ENCODE measurements at regions not wholly inside any gene's neighbourhood (a gene's known extent, or its start where the extent isn't known, plus 50 kb on each side); places are given as distances from the start of the nearest gene placed in this dataset.

DNA sequence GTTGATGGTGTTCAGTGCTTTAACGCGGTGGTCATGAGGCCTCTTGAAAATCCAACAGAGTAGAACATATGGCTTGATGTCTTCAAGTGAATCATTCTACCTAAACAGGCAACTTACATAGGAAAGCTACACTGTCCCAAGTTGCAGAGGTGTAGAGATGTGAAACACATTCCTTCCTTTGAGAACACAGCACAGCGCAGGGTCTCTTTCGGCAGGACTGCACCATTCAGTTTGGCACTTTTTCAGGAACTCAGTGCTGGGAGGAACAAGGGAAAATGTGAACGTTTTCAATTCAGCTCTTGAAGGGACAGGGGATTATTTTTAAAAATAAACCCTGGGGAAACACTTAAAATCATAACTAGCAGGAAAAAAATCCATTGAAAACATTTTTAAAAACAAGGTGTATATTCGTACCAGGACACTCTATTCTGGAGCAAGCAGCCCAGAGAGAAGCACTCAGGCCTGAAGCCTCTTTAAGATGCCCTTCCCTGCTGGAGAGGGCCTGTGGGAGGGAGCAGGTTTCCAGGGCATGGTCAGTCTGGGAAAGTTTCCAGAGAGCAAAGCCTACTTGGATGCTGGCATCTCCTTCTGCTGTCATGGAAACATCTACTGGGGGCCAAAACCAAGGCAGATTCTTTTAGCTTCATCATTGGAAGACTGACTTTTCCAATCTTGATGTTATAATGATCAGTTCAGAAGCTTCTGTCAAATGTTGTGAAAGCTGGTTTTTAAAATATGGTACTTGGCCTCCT lies 60.4 kb upstream of the NPVF start:
- no peak overlapping the region for H3K27ac ChIP-seq
- no peak overlapping the region for H3K4me3 ChIP-seq (ENCODE audit: low read depth in 1 of 2, low read length in 1 of 2)
- H3K36me3 ChIP-seq: no peaks in the 10 kb centered on the region
- H3K27me3 ChIP-seq: no peaks in the 10 kb centered on the region
- no peaks in the 10 kb centered on the region for H3K4me1 ChIP-seq (ENCODE audit: control insufficient read depth in 1 of 2, insufficient read depth in 1 of 2, low read depth in 1 of 2, low read length in 1 of 2)
- TF ChIP-seq, protein P1, sequence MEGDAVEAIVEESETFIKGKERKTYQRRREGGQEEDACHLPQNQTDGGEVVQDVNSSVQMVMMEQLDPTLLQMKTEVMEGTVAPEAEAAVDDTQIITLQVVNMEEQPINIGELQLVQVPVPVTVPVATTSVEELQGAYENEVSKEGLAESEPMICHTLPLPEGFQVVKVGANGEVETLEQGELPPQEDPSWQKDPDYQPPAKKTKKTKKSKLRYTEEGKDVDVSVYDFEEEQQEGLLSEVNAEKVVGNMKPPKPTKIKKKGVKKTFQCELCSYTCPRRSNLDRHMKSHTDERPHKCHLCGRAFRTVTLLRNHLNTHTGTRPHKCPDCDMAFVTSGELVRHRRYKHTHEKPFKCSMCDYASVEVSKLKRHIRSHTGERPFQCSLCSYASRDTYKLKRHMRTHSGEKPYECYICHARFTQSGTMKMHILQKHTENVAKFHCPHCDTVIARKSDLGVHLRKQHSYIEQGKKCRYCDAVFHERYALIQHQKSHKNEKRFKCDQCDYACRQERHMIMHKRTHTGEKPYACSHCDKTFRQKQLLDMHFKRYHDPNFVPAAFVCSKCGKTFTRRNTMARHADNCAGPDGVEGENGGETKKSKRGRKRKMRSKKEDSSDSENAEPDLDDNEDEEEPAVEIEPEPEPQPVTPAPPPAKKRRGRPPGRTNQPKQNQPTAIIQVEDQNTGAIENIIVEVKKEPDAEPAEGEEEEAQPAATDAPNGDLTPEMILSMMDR (IDR thresholded peaks at IDR 0.05): no peak
- no peaks in the 10 kb centered on the region for H3K9me3 ChIP-seq

DNA sequence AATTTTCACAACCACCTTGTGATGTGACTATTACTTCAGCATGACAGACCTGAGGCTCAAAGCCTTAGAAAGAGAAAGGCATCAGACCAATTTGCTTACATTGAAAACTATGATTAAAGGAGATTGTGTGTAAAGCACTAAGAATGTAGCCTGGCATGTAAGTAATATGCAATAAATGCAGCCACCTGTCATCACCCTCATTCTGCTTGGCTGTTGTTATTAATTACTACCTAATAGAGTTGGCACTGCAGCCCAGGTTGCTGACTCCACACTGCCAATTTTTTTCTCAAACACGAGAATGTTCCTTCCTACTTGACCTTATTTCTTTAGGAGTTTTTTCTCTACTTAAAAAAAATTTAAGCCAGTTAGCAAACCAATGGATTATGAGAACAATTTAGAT lies 61.2 kb upstream of the NPVF start:
- Histone ChIP-seq H3K27me3 (no peaks in the 10 kb centered on the region), H3K4me1 (ENCODE audit: control insufficient read depth in 1 of 2, insufficient read depth in 1 of 2, low read depth in 1 of 2, low read length in 1 of 2) (no peaks in the 10 kb centered on the region), H3K4me3 (ENCODE audit: low read depth in 1 of 2, low read length in 1 of 2) (no peak overlapping the region), H3K9me3 (no peaks in the 10 kb centered on the region), H3K27ac (no peak overlapping the region), H3K36me3 (no peaks in the 10 kb centered on the region)
- TF ChIP-seq, protein P1 (IDR thresholded peaks at IDR 0.05): no peak

DNA sequence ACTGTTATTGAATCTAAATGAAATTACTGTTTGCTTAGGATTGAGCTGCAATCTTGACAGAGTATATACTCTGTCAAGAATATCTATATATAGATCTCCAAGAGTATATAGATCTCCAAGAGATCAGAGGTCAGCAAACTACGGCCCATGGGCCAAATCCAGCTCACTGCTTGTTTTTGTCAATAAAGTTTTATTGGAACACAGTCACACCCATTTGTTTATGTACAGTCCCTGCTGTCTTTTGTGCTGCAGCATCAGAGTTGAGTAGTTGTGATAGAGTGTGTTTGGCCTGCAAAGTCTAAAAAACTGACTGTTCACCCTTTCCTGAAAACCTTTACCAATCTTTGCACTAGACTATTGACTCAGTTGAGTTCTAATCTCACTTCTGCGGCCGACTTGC lies 66.3 kb upstream of the NPVF start:
- Histone ChIP-seq H3K9me3 (no peaks in the 10 kb centered on the region), H3K4me3 (ENCODE audit: low read depth in 1 of 2, low read length in 1 of 2) (no peak overlapping the region), H3K36me3 (no peaks in the 10 kb centered on the region), H3K4me1 (ENCODE audit: control insufficient read depth in 1 of 2, insufficient read depth in 1 of 2, low read depth in 1 of 2, low read length in 1 of 2) (no peaks in the 10 kb centered on the region), H3K27me3 (no peaks in the 10 kb centered on the region), H3K27ac (no peak overlapping the region)
- TF ChIP-seq, protein P1 (IDR thresholded peaks at IDR 0.05): no peak

DNA sequence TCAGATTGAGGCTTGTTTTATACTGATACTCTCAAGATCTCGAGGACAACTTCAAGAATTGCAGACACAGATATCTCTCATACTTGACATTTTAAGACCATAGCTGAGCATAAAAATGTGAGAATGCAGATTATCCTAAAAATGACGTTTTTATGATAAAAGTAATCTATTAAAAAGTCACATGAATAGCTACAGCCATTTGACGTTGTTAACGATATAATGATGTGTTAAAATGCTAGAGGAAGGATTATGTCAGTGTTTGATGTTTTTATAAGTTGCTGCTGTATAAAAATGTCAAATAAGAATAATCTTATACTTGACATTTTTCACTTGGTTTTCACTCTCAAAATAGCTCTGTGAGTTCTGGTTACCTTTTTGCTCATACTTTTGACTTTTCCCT lies 67.1 kb upstream of the NPVF start:
- Histone ChIP-seq H3K9me3 (no peaks in the 10 kb centered on the region), H3K4me3 (ENCODE audit: low read depth in 1 of 2, low read length in 1 of 2) (no peak overlapping the region), H3K36me3 (no peaks in the 10 kb centered on the region), H3K4me1 (ENCODE audit: control insufficient read depth in 1 of 2, insufficient read depth in 1 of 2, low read depth in 1 of 2, low read length in 1 of 2) (no peaks in the 10 kb centered on the region), H3K27me3 (no peaks in the 10 kb centered on the region), H3K27ac (no peak overlapping the region)
- TF ChIP-seq, protein P1 (IDR thresholded peaks at IDR 0.05): no peak

DNA sequence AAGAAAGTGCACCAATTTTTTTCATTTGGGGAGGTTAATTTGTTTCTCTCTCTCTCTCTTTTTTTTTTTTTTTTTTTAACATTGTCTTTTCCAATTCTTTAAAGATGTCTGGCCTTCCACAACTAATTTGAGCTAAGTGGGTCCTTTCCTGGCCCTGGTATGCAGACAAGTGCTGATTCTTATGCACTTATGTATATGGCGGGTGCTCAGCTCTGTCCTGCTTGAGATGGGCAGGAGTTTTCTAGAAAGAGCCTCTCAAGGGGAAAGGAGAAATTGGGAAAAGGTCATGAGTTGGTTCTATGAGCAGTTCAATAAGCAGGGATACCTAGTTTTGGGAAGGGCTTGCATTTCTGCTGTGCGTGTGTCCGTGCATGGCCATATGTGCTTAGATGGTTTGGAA lies 67.8 kb upstream of the NPVF start:
- TF ChIP-seq, protein P1 (IDR thresholded peaks at IDR 0.05): no peak
- H3K27ac ChIP-seq: no peak overlapping the region
- no peaks in the 10 kb centered on the region for H3K4me1 ChIP-seq (ENCODE audit: control insufficient read depth in 1 of 2, insufficient read depth in 1 of 2, low read depth in 1 of 2, low read length in 1 of 2)
- no peaks in the 10 kb centered on the region for H3K9me3 ChIP-seq
- no peaks in the 10 kb centered on the region for H3K36me3 ChIP-seq
- H3K4me3 ChIP-seq (ENCODE audit: low read depth in 1 of 2, low read length in 1 of 2): no peak overlapping the region
- no peaks in the 10 kb centered on the region for H3K27me3 ChIP-seq

All from neutrophil (primary cell).